ENCODE measurements at regions not wholly inside any gene's neighbourhood (a gene's known extent, or its start where the extent isn't known, plus 50 kb on each side); places are given as distances from the start of the nearest gene placed in this dataset.

DNA sequence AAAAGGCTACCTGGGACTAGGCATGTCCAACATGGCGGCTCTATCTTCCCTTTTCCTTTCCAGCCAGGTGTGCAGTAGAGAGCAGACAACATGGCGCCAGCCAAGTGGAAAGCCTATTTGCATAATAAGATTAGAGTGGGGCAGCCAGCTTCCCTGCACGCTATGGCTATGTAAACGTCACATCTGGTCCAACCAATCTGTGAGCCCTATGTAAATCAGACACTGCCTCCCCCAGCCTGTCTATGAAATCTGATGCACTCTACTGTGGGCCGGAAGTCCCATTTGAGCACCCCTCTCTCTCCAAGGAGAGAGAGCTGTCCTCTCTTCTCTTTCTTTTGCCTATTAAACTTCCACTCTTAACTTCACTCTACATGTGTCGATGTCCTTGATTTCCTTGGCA lies 984.9 kb upstream of the AUTS2 start:
- Histone ChIP-seq H3K56ac (ENCODE audit: extremely low read depth, insufficient read depth, low read length) (no peak overlapping the region), H3K23ac (ENCODE audit: low read depth, low read length) (no peak overlapping the region), H3K79me1 (ENCODE audit: low read depth in 1 of 2, low read length in 2 of 2) (no peaks in the 10 kb centered on the region), H2BK20ac (ENCODE audit: low read depth, low read length) (no peak overlapping the region), H2BK120ac (ENCODE audit: low read depth, low read length) (no peak overlapping the region), H3K36me3 (ENCODE audit: control insufficient read depth, insufficient read depth, low read length) (no peaks in the 10 kb centered on the region), H2AK5ac (ENCODE audit: low read depth, low read length) (no peak overlapping the region), H4K20me1 (ENCODE audit: insufficient read depth, low read length) (no peaks in the 10 kb centered on the region), H4K91ac (ENCODE audit: insufficient read depth, low read depth, low read length) (no peak overlapping the region), H3K27me3 (ENCODE audit: control insufficient read depth, insufficient read depth, low read length) (no peaks in the 10 kb centered on the region), H3K9me3 (ENCODE audit: control insufficient read depth, insufficient read depth, low read length) (peaks cover 5% of the 10 kb centered on the region; the same call in 1 of the 2 replicates), H4K8ac (ENCODE audit: low read depth in 2 of 2, low read length in 2 of 2) (no peak overlapping the region), H3K27ac (ENCODE audit: insufficient read depth, low read length) (no peak overlapping the region), H3K9me1 (ENCODE audit: insufficient read depth, low read length) (no peaks in the 10 kb centered on the region), H2BK5ac (ENCODE audit: low read depth, low read length, poor library complexity, severe bottlenecking) (no peak overlapping the region), H3K9ac (ENCODE audit: low read depth, low read length) (no peak overlapping the region), H3K4ac (ENCODE audit: low read depth, low read length) (no peak overlapping the region), H3K18ac (ENCODE audit: low read depth, low read length) (no peak overlapping the region), H3K4me1 (ENCODE audit: control insufficient read depth, insufficient read depth, low read length) (no peaks in the 10 kb centered on the region), H3K14ac (replicated peaks; ENCODE audit: low read depth, low read length) (no peak overlapping the region), H2BK15ac (ENCODE audit: low read depth, low read length) (no peak overlapping the region), H2AK9ac (replicated peaks; ENCODE audit: low read depth, low read length, poor library complexity) (no peak overlapping the region), H4K5ac (ENCODE audit: low read depth, low read length) (no peak overlapping the region), H3K4me2 (ENCODE audit: low read depth, low read length) (no peak overlapping the region), H2AFZ (replicated peaks; ENCODE audit: low read length, poor library complexity) (no peak overlapping the region), H3K4me3 (ENCODE audit: insufficient read depth, low read depth, low read length) (no peak overlapping the region)
- dilution Hi-C loops (cut with HindIII; ENCODE audit: low sequenced_read_pairs, unreplicated experiment) = no loop called here
- CTCF ChIA-PET = no interaction called here
- BruUV-seq (replicated peaks) = no TSS peak
- WGBS, 2 experiments (ENCODE audit: extremely low coverage in 2 of 2, insufficient read length in 1 of 2) = 0% methylated on average over 1 of the region's 6 CpGs; no CpG with 5 or more reads in 1 of the 2 experiments
- intact Hi-C loops (cut with micrococcal nuclease) = no loop called here
- no peak for TF ChIP-seq RCOR1 (IDR thresholded peaks at IDR 0.05; ENCODE audit: insufficient replicate concordance, low read length)
- TF ChIP-seq, protein P1, sequence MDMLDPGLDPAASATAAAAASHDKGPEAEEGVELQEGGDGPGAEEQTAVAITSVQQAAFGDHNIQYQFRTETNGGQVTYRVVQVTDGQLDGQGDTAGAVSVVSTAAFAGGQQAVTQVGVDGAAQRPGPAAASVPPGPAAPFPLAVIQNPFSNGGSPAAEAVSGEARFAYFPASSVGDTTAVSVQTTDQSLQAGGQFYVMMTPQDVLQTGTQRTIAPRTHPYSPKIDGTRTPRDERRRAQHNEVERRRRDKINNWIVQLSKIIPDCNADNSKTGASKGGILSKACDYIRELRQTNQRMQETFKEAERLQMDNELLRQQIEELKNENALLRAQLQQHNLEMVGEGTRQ (IDR thresholded peaks at IDR 0.05; ENCODE audit: low read depth, low read length) = no peak
- POLR2A ChIA-PET (ENCODE audit: unreplicated experiment) = no interaction called here
- in situ Hi-C loops (cut with MboI; ENCODE audit: low sequenced_read_pairs) = no loop called here
- DNase-seq = no peak
- ATAC-seq (ENCODE audit: low read depth) = no peak

Measured in IMR-90 (cell line).